CD4-positive, alpha-beta T cell (primary cell): ENCODE measurements at regions not wholly inside any gene's neighbourhood (a gene's known extent, or its start where the extent isn't known, plus 50 kb on each side); places are given as distances from the start of the nearest gene placed in this dataset.

Source experiments
- ATAC-seq: fragments of 200-7000 bp; cut with Tn5 transposase; one replicate; pipeline ENCODE4 v1.10.0; 2022; ENCODE audit warnings: mild to moderate bottlenecking; ENCODE audit not compliant: poor library complexity
- CTCF ChIA-PET: fragments of 350-600 bp; sonication (Branson Sonifier 250); formaldehyde crosslinking; loops from one replicate; lab custom pipeline; 2021; ENCODE audit warnings: antibody characterized with exemption, inconsistent platforms; lab: Charles Lee
- POLR2A ChIA-PET: fragments of 350-600 bp; sonication (Branson Sonifier 250); formaldehyde crosslinking; loops from one replicate; lab custom pipeline; 2021; ENCODE audit warnings: antibody characterized with exemption, inconsistent platforms; lab: Charles Lee
- DNase-seq, 14 experiments: peaks; one replicate each; pipeline ENCODE4 v3.0.0-alpha.2; 2013 to 2020; ENCODE audit warnings: mixed read lengths in 2 of 14
- H3K27ac ChIP-seq, 2 donors: one replicate each; pipeline versions ENCODE4 v1.5.1 to v1.7.0; 2013; ENCODE audit warnings: low read length in 2 of 2, low read depth in 1 of 2, mild to moderate bottlenecking in 1 of 2
- H3K27me3 ChIP-seq, 2 experiments: 1 replicate in 1 of 2; 2 replicates in 1 of 2; pipeline versions ENCODE4 v1.6.1 to v1.7.0; 2013; ENCODE audit warnings: low read length in 2 of 2, control low read depth in 1 of 2, mild to moderate bottlenecking in 1 of 2, moderate library complexity in 1 of 2; ENCODE audit not compliant: insufficient read depth in 2 of 2, control insufficient read depth in 1 of 2
- H3K36me3 ChIP-seq: one replicate; pipeline ENCODE4 v1.6.1; 2013; ENCODE audit warnings: low read length, control low read depth; ENCODE audit not compliant: insufficient read depth
- H3K4me1 ChIP-seq: one replicate; pipeline ENCODE4 v1.6.1; 2013; ENCODE audit warnings: low read length, control low read depth; ENCODE audit not compliant: insufficient read depth
- H3K4me3 ChIP-seq: one replicate; pipeline ENCODE4 v1.5.1; 2013; ENCODE audit warnings: mild to moderate bottlenecking, low read length, moderate library complexity
- H3K9me3 ChIP-seq, 2 experiments: 1 replicate in 1 of 2; 2 replicates in 1 of 2; pipeline versions ENCODE4 v1.6.1 to v1.7.0; 2013; ENCODE audit warnings: low read length in 2 of 2, mild to moderate bottlenecking in 2 of 2, control low read depth in 1 of 2, moderate library complexity in 1 of 2; ENCODE audit not compliant: control insufficient read depth in 1 of 2, insufficient read depth in 1 of 2
- H3K27ac Mint-ChIP-seq: one replicate; pipeline ENCODE4 v1.8.0; 2020; ENCODE audit warnings: mixed read lengths
- H3K27me3 Mint-ChIP-seq: one replicate; pipeline ENCODE4 v1.8.0; 2021; ENCODE audit warnings: mixed read lengths
- H3K36me3 Mint-ChIP-seq: one replicate; pipeline ENCODE4 v1.8.0; 2021; ENCODE audit warnings: low read depth, mixed read lengths
- H3K4me1 Mint-ChIP-seq: one replicate; pipeline ENCODE4 v1.8.0; 2021; ENCODE audit warnings: low read depth, mixed read lengths
- H3K4me3 Mint-ChIP-seq: one replicate; pipeline ENCODE4 v1.8.0; 2020; ENCODE audit warnings: mild to moderate bottlenecking, mixed read lengths
- H3K9me3 Mint-ChIP-seq: one replicate; pipeline ENCODE4 v1.8.0; 2020; ENCODE audit warnings: mixed read lengths
- intact Hi-C, 2 experiments: fragments of 100-400 bp; cut with DNase I in 1 of 2; cut with micrococcal nuclease in 1 of 2; formaldehyde crosslinking; loops; one replicate each; pipeline versions ENCODE4 v1.15.1 to v1.9.0; 2023 to 2025; cut with DNase I, micrococcal nuclease
- TF ChIP-seq, protein P1 (sequence below): fragments of 200-600 bp; IDR thresholded peaks from one replicate; pipeline ENCODE4 v1.8.0; 2022; ENCODE audit warnings: antibody characterized with exemption, mild to moderate bottlenecking

DNA sequence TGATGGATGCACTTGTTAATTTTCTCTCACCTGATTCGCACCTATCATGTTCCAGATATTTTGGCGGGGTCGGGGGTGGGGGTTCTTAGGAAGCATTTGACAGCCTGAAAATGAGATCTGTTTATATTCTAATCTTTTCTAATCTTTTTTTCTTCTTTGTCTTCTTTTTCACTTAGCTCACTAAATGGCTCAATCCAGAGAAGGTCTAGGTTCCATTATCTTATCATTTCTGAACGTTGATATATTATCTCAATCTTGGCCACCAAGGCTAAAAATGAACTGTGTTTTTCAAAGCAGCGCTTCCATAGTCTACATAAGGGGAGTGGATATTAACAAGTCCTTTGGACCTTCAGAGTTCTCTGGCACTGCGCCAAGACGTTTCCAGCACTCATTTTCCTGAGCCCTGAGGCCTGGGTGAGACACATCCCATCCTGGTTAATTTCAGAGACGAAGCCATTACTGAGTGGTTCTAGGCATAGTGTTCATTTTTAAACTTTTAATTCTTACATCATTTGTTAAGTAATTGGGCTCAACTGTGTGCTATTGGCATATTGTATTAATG, 229.0 kb downstream of the SOX11 start:
- H3K9me3 Mint-ChIP-seq: peaks cover 2% of the 10 kb centered on the region
- no peaks in the 10 kb centered on the region for H3K4me1 Mint-ChIP-seq
- H3K4me3 Mint-ChIP-seq: no peak overlapping the region
- ATAC-seq (no peak), DNase-seq (no peak)
- Histone ChIP-seq H3K9me3 (no peaks in the 10 kb centered on the region), H3K4me1 (no peaks in the 10 kb centered on the region), H3K36me3 (no peaks in the 10 kb centered on the region), H3K27ac (no peak overlapping the region), H3K27me3 (no peaks in the 10 kb centered on the region), H3K4me3 (no peak overlapping the region)
- intact Hi-C loops: no loop called here
- TF ChIP-seq, protein P1, sequence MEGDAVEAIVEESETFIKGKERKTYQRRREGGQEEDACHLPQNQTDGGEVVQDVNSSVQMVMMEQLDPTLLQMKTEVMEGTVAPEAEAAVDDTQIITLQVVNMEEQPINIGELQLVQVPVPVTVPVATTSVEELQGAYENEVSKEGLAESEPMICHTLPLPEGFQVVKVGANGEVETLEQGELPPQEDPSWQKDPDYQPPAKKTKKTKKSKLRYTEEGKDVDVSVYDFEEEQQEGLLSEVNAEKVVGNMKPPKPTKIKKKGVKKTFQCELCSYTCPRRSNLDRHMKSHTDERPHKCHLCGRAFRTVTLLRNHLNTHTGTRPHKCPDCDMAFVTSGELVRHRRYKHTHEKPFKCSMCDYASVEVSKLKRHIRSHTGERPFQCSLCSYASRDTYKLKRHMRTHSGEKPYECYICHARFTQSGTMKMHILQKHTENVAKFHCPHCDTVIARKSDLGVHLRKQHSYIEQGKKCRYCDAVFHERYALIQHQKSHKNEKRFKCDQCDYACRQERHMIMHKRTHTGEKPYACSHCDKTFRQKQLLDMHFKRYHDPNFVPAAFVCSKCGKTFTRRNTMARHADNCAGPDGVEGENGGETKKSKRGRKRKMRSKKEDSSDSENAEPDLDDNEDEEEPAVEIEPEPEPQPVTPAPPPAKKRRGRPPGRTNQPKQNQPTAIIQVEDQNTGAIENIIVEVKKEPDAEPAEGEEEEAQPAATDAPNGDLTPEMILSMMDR: no peak
- H3K27me3 Mint-ChIP-seq: no peaks in the 10 kb centered on the region
- H3K36me3 Mint-ChIP-seq: no peaks in the 10 kb centered on the region
- ChIA-PET CTCF (no interaction called here), POLR2A (no interaction called here)
- H3K27ac Mint-ChIP-seq: no peak overlapping the region

DNA sequence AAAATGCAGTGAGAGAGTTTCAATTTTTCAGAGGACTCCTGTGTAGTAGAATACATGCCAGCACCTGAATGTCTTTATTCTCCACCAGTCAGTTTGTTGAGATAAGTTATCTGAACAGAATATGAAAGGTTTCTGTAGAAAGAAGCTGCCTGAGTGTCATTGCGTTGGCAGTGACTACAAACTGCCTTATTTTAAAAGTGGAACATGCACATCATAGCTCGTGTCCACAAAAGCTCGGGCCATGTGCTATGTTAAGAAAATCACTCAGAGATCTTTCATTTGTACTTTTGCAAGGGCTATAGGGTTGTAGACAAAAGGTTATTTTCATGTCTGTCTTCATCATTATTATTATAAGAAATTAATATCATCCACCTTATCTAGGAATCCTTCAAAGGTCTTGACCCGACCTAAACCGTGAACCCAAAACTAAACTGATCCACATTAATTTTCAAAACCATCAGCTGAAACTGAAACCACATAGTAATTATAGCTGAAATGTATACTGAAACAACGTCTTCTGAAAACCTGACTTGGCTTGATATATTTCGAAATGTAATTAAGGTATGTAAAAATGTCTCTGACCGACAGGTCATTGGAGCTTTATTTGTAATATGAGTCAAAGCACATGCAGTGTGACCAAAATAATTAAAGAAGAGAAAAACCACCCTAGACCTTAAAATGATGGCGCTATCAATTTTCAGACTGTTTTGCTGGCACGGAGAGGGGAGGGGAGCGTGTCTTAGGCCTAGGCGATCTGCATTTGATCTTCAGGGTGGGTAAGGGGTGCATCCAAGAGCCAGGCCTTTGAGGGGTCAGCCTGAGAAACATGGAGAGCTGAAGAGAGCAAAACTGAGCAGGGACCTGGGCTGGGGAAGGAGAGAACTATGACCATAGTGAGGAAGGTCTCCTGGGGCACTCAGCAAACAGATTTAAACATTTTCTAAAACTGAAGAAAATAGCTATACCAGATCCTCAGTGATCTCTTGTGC, 232.1 kb downstream of the SOX11 start:
- Histone ChIP-seq H3K27me3 (no peaks in the 10 kb centered on the region), H3K36me3 (no peaks in the 10 kb centered on the region), H3K4me3 (no peak overlapping the region), H3K27ac (no peak overlapping the region), H3K9me3 (peaks cover 0 to 4% of the 10 kb centered on the region in 2 experiments), H3K4me1 (no peaks in the 10 kb centered on the region)
- ATAC-seq: no peak
- no peak overlapping the region for H3K27ac Mint-ChIP-seq
- intact Hi-C loops: no loop called here
- H3K4me3 Mint-ChIP-seq: no peak overlapping the region
- ChIA-PET CTCF (no interaction called here), POLR2A (no interaction called here)
- no peaks in the 10 kb centered on the region for H3K36me3 Mint-ChIP-seq
- no peaks in the 10 kb centered on the region for H3K27me3 Mint-ChIP-seq
- no peak for DNase-seq
- peaks cover 5% of the 10 kb centered on the region for H3K9me3 Mint-ChIP-seq
- no peaks in the 10 kb centered on the region for H3K4me1 Mint-ChIP-seq
- TF ChIP-seq, protein P1: no peak

DNA sequence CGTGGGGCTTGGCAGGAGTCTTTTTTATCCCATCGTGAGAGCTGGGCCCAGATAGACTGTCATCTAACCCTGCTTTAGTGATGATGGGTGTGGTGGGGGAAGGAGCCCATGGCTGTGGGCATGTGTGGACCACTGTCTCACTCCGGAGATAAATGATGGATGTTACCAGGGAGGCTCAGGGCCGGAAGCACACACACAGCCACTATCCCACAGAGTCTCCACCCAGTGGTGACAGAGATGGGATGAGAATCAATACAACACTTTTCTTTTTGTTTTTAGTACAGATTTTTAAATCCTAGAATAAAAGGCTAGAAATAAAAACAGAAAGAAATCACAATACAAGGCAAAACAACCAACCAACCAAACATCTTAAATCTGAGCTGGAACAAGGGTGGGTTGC, 233.4 kb downstream of the SOX11 start:
- Histone ChIP-seq H3K27ac (no peak overlapping the region), H3K4me3 (no peak overlapping the region), H3K27me3 (no peaks in the 10 kb centered on the region), H3K36me3 (no peaks in the 10 kb centered on the region), H3K9me3 (peaks cover 0 to 4% of the 10 kb centered on the region in 2 experiments), H3K4me1 (no peaks in the 10 kb centered on the region)
- no peak for ATAC-seq
- TF ChIP-seq, protein P1: no peak
- ChIA-PET POLR2A (no interaction called here), CTCF (no interaction called here)
- no peaks in the 10 kb centered on the region for H3K27me3 Mint-ChIP-seq
- H3K27ac Mint-ChIP-seq: no peak overlapping the region
- DNase-seq: no peak
- H3K9me3 Mint-ChIP-seq: peaks cover 5% of the 10 kb centered on the region
- no peaks in the 10 kb centered on the region for H3K4me1 Mint-ChIP-seq
- H3K36me3 Mint-ChIP-seq: no peaks in the 10 kb centered on the region
- no peak overlapping the region for H3K4me3 Mint-ChIP-seq
- intact Hi-C loops: no loop called here
